Caco-2 (cell line): ENCODE measurements at regions not wholly inside any gene's neighbourhood (a gene's known extent, or its start where the extent isn't known, plus 50 kb on each side); places are given as distances from the start of the nearest gene placed in this dataset.

Experiments
- BruUV-seq: library from RNA; stranded (reverse); fragments of 400-500 nt; replicated peaks from 2 replicates; lab custom pipeline; 2021; lab: Mats Ljungman, UMichigan
- CTCF ChIA-PET: fragments of 300-600 bp; sonication (Branson Sonifier 250); formaldehyde crosslinking; loops from one replicate; lab custom pipeline; 2022; ENCODE audit warnings: antibody characterized with exemption; lab: Charles Lee
- POLR2A ChIA-PET: fragments of 300-600 bp; sonication (Branson Sonifier 250); formaldehyde crosslinking; loops from one replicate; lab custom pipeline; 2022; ENCODE audit warnings: antibody characterized with exemption; lab: Charles Lee
- DNase-seq, 2 experiments: peaks; one replicate each; pipeline versions ENCODE4 v3.0.0 to v3.0.0-alpha.2; 2020 to 2022
- H3K27me3 ChIP-seq: replicated peaks from 2 replicates; pipeline ENCODE4 v1.6.0; 2011; ENCODE audit warnings: low read length; ENCODE audit not compliant: control insufficient read depth, insufficient read depth
- H3K36me3 ChIP-seq: 2 replicates; pipeline ENCODE4 v1.5.1; 2011; ENCODE audit warnings: low read length; ENCODE audit not compliant: control insufficient read depth, insufficient read depth
- H3K4me1 ChIP-seq: fragments of 250-450 bp; sonication (Bioruptor Pico); 2 replicates; pipeline ENCODE4 v1.5.1; 2020; ENCODE audit warnings: mild to moderate bottlenecking
- H3K4me3 ChIP-seq: 2 replicates; pipeline ENCODE4 v1.5.1; 2011; ENCODE audit warnings: low read depth, mild to moderate bottlenecking, control low read depth, low read length
- H3K9me3 ChIP-seq: fragments of 250-450 bp; sonication (Bioruptor Pico); 2 replicates; pipeline ENCODE4 v1.5.1; 2020; ENCODE audit warnings: mild to moderate bottlenecking, moderate library complexity
- H3K27ac Mint-ChIP-seq: one replicate; pipeline ENCODE4 v1.8.0; 2022; ENCODE audit warnings: mixed read lengths; ENCODE audit not compliant: unreplicated experiment
- H3K27me3 Mint-ChIP-seq: one replicate; pipeline ENCODE4 v1.8.0; 2022; ENCODE audit warnings: mixed read lengths; ENCODE audit not compliant: insufficient read depth, unreplicated experiment
- H3K36me3 Mint-ChIP-seq: one replicate; pipeline ENCODE4 v1.8.0; 2022; ENCODE audit warnings: mild to moderate bottlenecking, mixed read lengths; ENCODE audit not compliant: insufficient read depth, unreplicated experiment
- H3K4me1 Mint-ChIP-seq: one replicate; pipeline ENCODE4 v1.8.0; 2022; ENCODE audit warnings: low read depth, mixed read lengths; ENCODE audit not compliant: unreplicated experiment
- H3K4me3 Mint-ChIP-seq: one replicate; pipeline ENCODE4 v1.8.0; 2022; ENCODE audit warnings: mild to moderate bottlenecking, moderate library complexity, mixed read lengths; ENCODE audit not compliant: unreplicated experiment
- H3K9me3 Mint-ChIP-seq: one replicate; pipeline ENCODE4 v1.8.0; 2022; ENCODE audit warnings: mixed read lengths; ENCODE audit not compliant: unreplicated experiment
- CTCF ChIP-seq, 2 experiments: fragments of 200-600 bp in 1 of 2; IDR thresholded peaks; 1 replicate in 1 of 2; 2 replicates in 1 of 2; pipeline versions ENCODE4 v1.5.1 to v1.8.0; 2011 to 2022; ENCODE audit warnings: antibody characterized with exemption in 1 of 2, control low read depth in 1 of 2, inconsistent platforms in 1 of 2, low read depth in 1 of 2, low read length in 1 of 2, mild to moderate bottlenecking in 1 of 2, moderate library complexity in 1 of 2; ENCODE audit not compliant: insufficient read depth in 1 of 2, severe bottlenecking in 1 of 2, unreplicated experiment in 1 of 2
- intact Hi-C: fragments of 100-400 bp; cut with micrococcal nuclease; formaldehyde crosslinking; loops from one replicate; pipeline ENCODE4 v1.10.0; 2022; ENCODE audit not compliant: unreplicated experiment

- no peak overlapping the region for H3K27ac Mint-ChIP-seq
- Histone ChIP-seq H3K4me3 (no peak overlapping the region), H3K4me1 (no peaks in the 10 kb centered on the region), H3K9me3 (peaks cover 6% of the 10 kb centered on the region), H3K27me3 (no peaks in the 10 kb centered on the region), H3K36me3 (no peaks in the 10 kb centered on the region)
- H3K9me3 Mint-ChIP-seq, result peaks cover 27% of the 10 kb centered on the region
- no peak overlapping the region for H3K4me3 Mint-ChIP-seq
- H3K4me1 Mint-ChIP-seq, result no peaks in the 10 kb centered on the region
- no peak for DNase-seq
- ChIA-PET CTCF (no interaction called here), POLR2A (no interaction called here)
- no peak for TF ChIP-seq CTCF (IDR thresholded peaks at IDR 0.05; ENCODE audit: insufficient read depth in 1 of 2, low read depth in 1 of 2, low read length in 1 of 2, severe bottlenecking in 1 of 2, unreplicated experiment in 1 of 2)
- H3K36me3 Mint-ChIP-seq, result no peaks in the 10 kb centered on the region
- intact Hi-C loops, result no loop called here
- no TSS peak for BruUV-seq
- no peaks in the 10 kb centered on the region for H3K27me3 Mint-ChIP-seq
These were observed 1256.8 kb downstream of the BRD1 start for GRCh38 chr22:48570912-48571311.

- CTCF ChIA-PET, result no interaction called here
- POLR2A ChIA-PET, result no interaction called here
- H3K27me3 Mint-ChIP-seq, result no peaks in the 10 kb centered on the region
- intact Hi-C loops, result no loop called here
- H3K4me3 Mint-ChIP-seq, result no peak overlapping the region
- Histone ChIP-seq H3K4me3 (no peak overlapping the region), H3K9me3 (peaks cover 6% of the 10 kb centered on the region), H3K4me1 (no peaks in the 10 kb centered on the region), H3K27me3 (no peaks in the 10 kb centered on the region), H3K36me3 (no peaks in the 10 kb centered on the region)
- H3K4me1 Mint-ChIP-seq, result no peaks in the 10 kb centered on the region
- BruUV-seq, result no TSS peak
- TF ChIP-seq CTCF (IDR thresholded peaks at IDR 0.05; ENCODE audit: insufficient read depth in 1 of 2, low read depth in 1 of 2, low read length in 1 of 2, severe bottlenecking in 1 of 2, unreplicated experiment in 1 of 2), result no peak
- H3K36me3 Mint-ChIP-seq, result no peaks in the 10 kb centered on the region
- peaks cover 27% of the 10 kb centered on the region for H3K9me3 Mint-ChIP-seq
- DNase-seq, result no peak
- H3K27ac Mint-ChIP-seq, result no peak overlapping the region
These were observed 1258.0 kb downstream of the BRD1 start for GRCh38 chr22:48569476-48570233.

- Mint-ChIP-seq H3K27me3 (no peaks in the 10 kb centered on the region), H3K27ac (no peak overlapping the region), H3K4me1 (no peaks in the 10 kb centered on the region), H3K36me3 (no peaks in the 10 kb centered on the region), H3K9me3 (peaks cover 27% of the 10 kb centered on the region), H3K4me3 (no peak overlapping the region)
- H3K27me3 ChIP-seq, result no peaks in the 10 kb centered on the region
- ChIA-PET POLR2A (no interaction called here), CTCF (no interaction called here)
- BruUV-seq, result no TSS peak
- intact Hi-C loops, result no loop called here
- no peak overlapping the region for H3K4me3 ChIP-seq
- H3K4me1 ChIP-seq, result no peaks in the 10 kb centered on the region
- no peak for TF ChIP-seq CTCF (IDR thresholded peaks at IDR 0.05; ENCODE audit: insufficient read depth in 1 of 2, low read depth in 1 of 2, low read length in 1 of 2, severe bottlenecking in 1 of 2, unreplicated experiment in 1 of 2)
- peaks cover 6% of the 10 kb centered on the region for H3K9me3 ChIP-seq
- no peaks in the 10 kb centered on the region for H3K36me3 ChIP-seq
- DNase-seq, result no peak
These were observed 1258.8 kb downstream of the BRD1 start for GRCh38 chr22:48568736-48569330.
